Adrenal gland (tissue), 5 donors: ENCODE measurements at regions not wholly inside any gene's neighbourhood (a gene's known extent, or its start where the extent isn't known, plus 50 kb on each side); places are given as distances from the start of the nearest gene placed in this dataset.

Experiments used
- POLR2A ChIP-seq, 2 donors: fragments of 450-650 bp; IDR thresholded peaks; one replicate each; pipeline ENCODE4 v1.6.1; 2017; ENCODE audit warnings: antibody characterized with exemption in 2 of 2, mild to moderate bottlenecking in 2 of 2, moderate library complexity in 1 of 2
- TF ChIP-seq, protein P1 (sequence below), 6 experiments: fragments of 450-650 bp in 4 of 6; fragments of 200-600 bp in 2 of 6; sonication (generic) in 1 of 6; IDR thresholded peaks; 1 replicate in 5 of 6; 2 replicates in 1 of 6; pipeline versions ENCODE4 v1.5.1 to v1.8.0; 2016 to 2021; ENCODE audit warnings: antibody characterized with exemption in 6 of 6, mild to moderate bottlenecking in 2 of 6, moderate library complexity in 1 of 6
- donor health status: DM: no; HTN: no; CAD: no.

- TF ChIP-seq, protein P1, sequence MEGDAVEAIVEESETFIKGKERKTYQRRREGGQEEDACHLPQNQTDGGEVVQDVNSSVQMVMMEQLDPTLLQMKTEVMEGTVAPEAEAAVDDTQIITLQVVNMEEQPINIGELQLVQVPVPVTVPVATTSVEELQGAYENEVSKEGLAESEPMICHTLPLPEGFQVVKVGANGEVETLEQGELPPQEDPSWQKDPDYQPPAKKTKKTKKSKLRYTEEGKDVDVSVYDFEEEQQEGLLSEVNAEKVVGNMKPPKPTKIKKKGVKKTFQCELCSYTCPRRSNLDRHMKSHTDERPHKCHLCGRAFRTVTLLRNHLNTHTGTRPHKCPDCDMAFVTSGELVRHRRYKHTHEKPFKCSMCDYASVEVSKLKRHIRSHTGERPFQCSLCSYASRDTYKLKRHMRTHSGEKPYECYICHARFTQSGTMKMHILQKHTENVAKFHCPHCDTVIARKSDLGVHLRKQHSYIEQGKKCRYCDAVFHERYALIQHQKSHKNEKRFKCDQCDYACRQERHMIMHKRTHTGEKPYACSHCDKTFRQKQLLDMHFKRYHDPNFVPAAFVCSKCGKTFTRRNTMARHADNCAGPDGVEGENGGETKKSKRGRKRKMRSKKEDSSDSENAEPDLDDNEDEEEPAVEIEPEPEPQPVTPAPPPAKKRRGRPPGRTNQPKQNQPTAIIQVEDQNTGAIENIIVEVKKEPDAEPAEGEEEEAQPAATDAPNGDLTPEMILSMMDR (IDR thresholded peaks at IDR 0.05): no peak
- no peak for TF ChIP-seq POLR2A (IDR thresholded peaks at IDR 0.05)
Observed at GRCh38 chr10:59099481-59099880, 77.0 kb upstream of the PHYHIPL start.
